GM12878 (cell line): ENCODE measurements at regions not wholly inside any gene's neighbourhood (a gene's known extent, or its start where the extent isn't known, plus 50 kb on each side); places are given as distances from the start of the nearest gene placed in this dataset.

Source experiments
- CEBPB ChIP-seq, 2 experiments: fragments of 150-350 bp in 1 of 2; IDR thresholded peaks; 2 replicates each; pipeline ENCODE4 v1.6.1; 2012 to 2014; ENCODE audit warnings: low read depth in 2 of 2, low read length in 2 of 2, borderline replicate concordance in 1 of 2, inconsistent platforms in 1 of 2
- CREM ChIP-seq: IDR thresholded peaks from 2 replicates; pipeline ENCODE4 v1.6.1; 2014; ENCODE audit warnings: antibody characterized with exemption, low read depth
- EED ChIP-seq: sonication (generic); IDR thresholded peaks from 2 replicates; pipeline ENCODE4 v1.6.1; 2016; ENCODE audit warnings: antibody characterized with exemption, low read depth
- HDAC6 ChIP-seq: fragments of 200-600 bp; sonication (generic); IDR thresholded peaks from one replicate; pipeline ENCODE4 v1.8.0; 2017; ENCODE audit warnings: antibody characterized with exemption; ENCODE audit not compliant: unreplicated experiment
- HSF1 ChIP-seq: fragments of 150-350 bp; IDR thresholded peaks from 2 replicates; pipeline ENCODE4 v1.6.1; 2014; ENCODE audit warnings: mild to moderate bottlenecking, low read depth, low read length
- JUNB ChIP-seq: IDR thresholded peaks from 2 replicates; pipeline ENCODE4 v1.6.1; 2016; ENCODE audit warnings: antibody characterized with exemption, mild to moderate bottlenecking
- MEF2A ChIP-seq: IDR thresholded peaks from 2 replicates; pipeline ENCODE4 v1.6.1; 2011; ENCODE audit warnings: low read depth, mild to moderate bottlenecking, low read length, moderate library complexity; ENCODE audit not compliant: insufficient read depth
- POLR2A ChIP-seq: IDR thresholded peaks from 2 replicates; pipeline ENCODE4 v1.6.1; 2011; ENCODE audit warnings: low read depth, mild to moderate bottlenecking, low read length
- RAD51 ChIP-seq: fragments of 450-650 bp; IDR thresholded peaks from 2 replicates; pipeline ENCODE4 v1.6.1; 2016; ENCODE audit warnings: moderate library complexity, mild to moderate bottlenecking, inconsistent platforms
- ZBTB4 ChIP-seq: fragments of 450-650 bp; formaldehyde crosslinking; IDR thresholded peaks from 2 replicates; pipeline ENCODE4 v1.4.0; 2022; ENCODE audit warnings: mild to moderate bottlenecking, moderate library complexity
- TF ChIP-seq, protein P1 (sequence below): IDR thresholded peaks from 2 replicates; pipeline ENCODE4 v1.6.1; 2012; ENCODE audit warnings: mild to moderate bottlenecking, low read depth, low read length
- TF ChIP-seq, protein P2 (sequence below), 3 experiments: IDR thresholded peaks in 2 of 3; conservative IDR thresholded peaks in 1 of 3; 2 replicates each; pipeline ENCODE4 v1.5.1; 2011; ENCODE audit warnings: low read depth in 3 of 3, low read length in 3 of 3, mild to moderate bottlenecking in 3 of 3, control low read depth in 2 of 3, moderate library complexity in 2 of 3, inconsistent platforms in 1 of 3, mixed read lengths in 1 of 3; ENCODE audit not compliant: control insufficient read depth in 2 of 3, insufficient read depth in 1 of 3; ENCODE audit errors: extremely low read depth in 1 of 3
- TF ChIP-seq, protein P3 (sequence below): fragments of 450-650 bp; formaldehyde crosslinking; IDR thresholded peaks from 2 replicates; pipeline ENCODE4 v1.5.0; 2022; ENCODE audit warnings: mild to moderate bottlenecking, missing genetic modification characterization

DNA sequence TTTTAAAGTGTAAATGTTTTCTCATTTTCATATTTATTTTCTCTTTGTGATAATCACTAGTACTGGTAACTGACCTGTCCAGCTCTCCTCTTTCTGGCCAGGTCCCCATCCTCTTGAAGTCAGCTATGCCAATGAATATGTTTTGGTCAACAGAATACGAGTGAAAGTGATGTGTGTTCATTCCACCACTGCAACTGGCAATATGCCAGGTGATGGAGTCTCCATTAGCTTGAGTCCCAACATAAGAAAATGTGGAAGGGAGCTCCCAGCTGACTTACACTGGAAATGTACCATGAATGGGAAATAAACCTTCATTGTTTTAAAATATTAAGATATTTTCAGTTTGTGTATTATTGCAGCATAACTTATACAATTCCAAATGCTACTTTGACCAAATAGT is 75.8 kb downstream of the CCDC34 start:
- TF ChIP-seq, protein P1, sequence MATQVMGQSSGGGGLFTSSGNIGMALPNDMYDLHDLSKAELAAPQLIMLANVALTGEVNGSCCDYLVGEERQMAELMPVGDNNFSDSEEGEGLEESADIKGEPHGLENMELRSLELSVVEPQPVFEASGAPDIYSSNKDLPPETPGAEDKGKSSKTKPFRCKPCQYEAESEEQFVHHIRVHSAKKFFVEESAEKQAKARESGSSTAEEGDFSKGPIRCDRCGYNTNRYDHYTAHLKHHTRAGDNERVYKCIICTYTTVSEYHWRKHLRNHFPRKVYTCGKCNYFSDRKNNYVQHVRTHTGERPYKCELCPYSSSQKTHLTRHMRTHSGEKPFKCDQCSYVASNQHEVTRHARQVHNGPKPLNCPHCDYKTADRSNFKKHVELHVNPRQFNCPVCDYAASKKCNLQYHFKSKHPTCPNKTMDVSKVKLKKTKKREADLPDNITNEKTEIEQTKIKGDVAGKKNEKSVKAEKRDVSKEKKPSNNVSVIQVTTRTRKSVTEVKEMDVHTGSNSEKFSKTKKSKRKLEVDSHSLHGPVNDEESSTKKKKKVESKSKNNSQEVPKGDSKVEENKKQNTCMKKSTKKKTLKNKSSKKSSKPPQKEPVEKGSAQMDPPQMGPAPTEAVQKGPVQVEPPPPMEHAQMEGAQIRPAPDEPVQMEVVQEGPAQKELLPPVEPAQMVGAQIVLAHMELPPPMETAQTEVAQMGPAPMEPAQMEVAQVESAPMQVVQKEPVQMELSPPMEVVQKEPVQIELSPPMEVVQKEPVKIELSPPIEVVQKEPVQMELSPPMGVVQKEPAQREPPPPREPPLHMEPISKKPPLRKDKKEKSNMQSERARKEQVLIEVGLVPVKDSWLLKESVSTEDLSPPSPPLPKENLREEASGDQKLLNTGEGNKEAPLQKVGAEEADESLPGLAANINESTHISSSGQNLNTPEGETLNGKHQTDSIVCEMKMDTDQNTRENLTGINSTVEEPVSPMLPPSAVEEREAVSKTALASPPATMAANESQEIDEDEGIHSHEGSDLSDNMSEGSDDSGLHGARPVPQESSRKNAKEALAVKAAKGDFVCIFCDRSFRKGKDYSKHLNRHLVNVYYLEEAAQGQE: no peak
- TF ChIP-seq, protein P2, sequence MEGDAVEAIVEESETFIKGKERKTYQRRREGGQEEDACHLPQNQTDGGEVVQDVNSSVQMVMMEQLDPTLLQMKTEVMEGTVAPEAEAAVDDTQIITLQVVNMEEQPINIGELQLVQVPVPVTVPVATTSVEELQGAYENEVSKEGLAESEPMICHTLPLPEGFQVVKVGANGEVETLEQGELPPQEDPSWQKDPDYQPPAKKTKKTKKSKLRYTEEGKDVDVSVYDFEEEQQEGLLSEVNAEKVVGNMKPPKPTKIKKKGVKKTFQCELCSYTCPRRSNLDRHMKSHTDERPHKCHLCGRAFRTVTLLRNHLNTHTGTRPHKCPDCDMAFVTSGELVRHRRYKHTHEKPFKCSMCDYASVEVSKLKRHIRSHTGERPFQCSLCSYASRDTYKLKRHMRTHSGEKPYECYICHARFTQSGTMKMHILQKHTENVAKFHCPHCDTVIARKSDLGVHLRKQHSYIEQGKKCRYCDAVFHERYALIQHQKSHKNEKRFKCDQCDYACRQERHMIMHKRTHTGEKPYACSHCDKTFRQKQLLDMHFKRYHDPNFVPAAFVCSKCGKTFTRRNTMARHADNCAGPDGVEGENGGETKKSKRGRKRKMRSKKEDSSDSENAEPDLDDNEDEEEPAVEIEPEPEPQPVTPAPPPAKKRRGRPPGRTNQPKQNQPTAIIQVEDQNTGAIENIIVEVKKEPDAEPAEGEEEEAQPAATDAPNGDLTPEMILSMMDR (IDR thresholded peaks at IDR 0.05 in 2 of 3, conservative IDR thresholded peaks at IDR 0.05 in 1 of 3; ENCODE audit: control insufficient read depth in 2 of 3, extremely low read depth in 1 of 3, insufficient read depth in 1 of 3, low read depth in 3 of 3, low read length in 3 of 3): no peak
- TF ChIP-seq CREM (no peak), POLR2A (no peak), MEF2A (no peak), ZBTB4 (CRISPR knock-in tag) (no peak), CEBPB (IDR thresholded peaks at IDR 0.05; ENCODE audit: borderline replicate concordance in 1 of 2, low read depth in 2 of 2, low read length in 2 of 2) (no peak), HDAC6 (no peak), RAD51 (no peak), JUNB (no peak), HSF1 (no peak), EED (no peak)
- TF ChIP-seq, protein P3, sequence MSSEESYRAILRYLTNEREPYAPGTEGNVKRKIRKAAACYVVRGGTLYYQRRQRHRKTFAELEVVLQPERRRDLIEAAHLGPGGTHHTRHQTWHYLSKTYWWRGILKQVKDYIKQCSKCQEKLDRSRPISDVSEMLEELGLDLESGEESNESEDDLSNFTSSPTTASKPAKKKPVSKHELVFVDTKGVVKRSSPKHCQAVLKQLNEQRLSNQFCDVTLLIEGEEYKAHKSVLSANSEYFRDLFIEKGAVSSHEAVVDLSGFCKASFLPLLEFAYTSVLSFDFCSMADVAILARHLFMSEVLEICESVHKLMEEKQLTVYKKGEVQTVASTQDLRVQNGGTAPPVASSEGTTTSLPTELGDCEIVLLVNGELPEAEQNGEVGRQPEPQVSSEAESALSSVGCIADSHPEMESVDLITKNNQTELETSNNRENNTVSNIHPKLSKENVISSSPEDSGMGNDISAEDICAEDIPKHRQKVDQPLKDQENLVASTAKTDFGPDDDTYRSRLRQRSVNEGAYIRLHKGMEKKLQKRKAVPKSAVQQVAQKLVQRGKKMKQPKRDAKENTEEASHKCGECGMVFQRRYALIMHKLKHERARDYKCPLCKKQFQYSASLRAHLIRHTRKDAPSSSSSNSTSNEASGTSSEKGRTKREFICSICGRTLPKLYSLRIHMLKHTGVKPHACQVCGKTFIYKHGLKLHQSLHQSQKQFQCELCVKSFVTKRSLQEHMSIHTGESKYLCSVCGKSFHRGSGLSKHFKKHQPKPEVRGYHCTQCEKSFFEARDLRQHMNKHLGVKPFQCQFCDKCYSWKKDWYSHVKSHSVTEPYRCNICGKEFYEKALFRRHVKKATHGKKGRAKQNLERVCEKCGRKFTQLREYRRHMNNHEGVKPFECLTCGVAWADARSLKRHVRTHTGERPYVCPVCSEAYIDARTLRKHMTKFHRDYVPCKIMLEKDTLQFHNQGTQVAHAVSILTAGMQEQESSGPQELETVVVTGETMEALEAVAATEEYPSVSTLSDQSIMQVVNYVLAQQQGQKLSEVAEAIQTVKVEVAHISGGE (CRISPR knock-in tag): no peak
